ENCODE measurements at regions not wholly inside any gene's neighbourhood (a gene's known extent, or its start where the extent isn't known, plus 50 kb on each side); places are given as distances from the start of the nearest gene placed in this dataset.
"Not testable (repeated sequence)": the region's sequence is repeated elsewhere in the genome, so short reads cannot be mapped to it uniquely, and the experiment has no call there.

DNA sequence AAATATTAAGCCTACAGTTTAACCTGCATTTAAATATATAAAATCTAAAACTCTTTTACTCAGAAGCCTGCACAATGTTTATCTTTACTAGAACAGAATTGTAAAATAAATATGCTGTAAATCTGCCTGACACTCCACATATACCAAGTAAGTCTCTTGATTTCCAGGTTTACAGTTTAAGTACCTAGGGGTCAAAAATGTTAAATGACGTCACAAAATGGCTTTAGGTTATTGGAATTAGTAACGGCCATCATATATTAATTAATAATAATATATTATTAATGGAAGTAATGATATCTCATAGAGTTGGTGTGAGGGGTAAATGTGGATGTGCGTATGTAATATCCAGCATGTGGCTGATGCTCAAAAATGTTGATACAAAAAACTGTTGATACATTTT, 114.8 kb upstream of the ANO5 start:
- DNase-seq: no peak

DNA sequence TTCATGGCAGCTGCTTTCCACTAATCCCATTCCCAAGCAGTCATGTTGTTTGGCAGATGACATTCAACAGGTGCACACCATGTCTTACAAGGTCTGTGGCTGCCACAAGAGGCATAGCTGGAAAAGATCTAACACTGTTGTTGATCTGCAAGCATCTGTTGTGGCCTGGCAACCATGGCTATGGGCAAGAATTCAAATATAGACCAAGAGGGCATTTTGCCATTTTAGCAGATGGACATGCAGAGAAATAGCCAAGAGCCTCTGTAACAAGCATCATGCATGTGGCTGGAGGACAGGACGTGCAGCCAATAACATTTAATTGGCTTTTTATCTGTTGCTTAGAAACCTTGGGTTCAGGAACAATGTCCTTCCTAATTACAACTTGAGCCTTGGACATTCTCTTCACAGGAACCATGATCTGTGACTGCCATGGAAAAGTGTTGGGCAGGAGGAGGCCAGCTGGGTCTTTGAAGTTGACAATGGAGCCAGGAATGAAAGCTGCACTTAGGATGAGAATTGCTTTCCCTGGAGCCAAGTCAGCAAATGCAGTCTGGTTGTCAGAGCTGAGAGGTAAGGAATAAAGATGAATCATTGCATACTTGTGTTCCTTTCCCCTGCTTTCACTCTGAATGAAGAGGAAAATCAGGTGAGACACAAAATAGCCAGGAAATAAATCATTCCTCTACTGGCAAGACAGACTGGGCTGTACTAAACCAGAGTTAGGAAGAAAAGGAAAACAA, 113.6 kb upstream of the ANO5 start:
- DNase-seq: no peak

DNA sequence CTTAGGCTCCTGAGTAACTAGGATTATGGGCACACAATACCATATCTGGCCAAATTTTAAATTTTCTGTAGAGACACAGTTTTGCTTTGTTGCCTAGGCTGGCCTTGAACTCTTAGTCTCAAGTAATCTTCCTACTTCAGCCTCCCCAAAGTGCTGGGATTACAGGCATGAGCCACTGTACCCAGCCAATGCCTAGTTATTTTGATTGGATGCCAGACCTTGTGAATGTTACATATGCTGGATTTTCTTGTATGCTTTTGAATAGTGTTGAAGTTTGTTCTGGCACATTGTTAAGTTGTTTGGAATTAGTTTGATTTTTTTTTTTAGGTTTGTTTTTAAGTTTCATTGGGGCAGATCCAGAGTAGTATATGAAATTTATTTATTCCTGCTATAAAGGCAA, 110.7 kb upstream of the ANO5 start:
- DNase-seq: no peak

DNA sequence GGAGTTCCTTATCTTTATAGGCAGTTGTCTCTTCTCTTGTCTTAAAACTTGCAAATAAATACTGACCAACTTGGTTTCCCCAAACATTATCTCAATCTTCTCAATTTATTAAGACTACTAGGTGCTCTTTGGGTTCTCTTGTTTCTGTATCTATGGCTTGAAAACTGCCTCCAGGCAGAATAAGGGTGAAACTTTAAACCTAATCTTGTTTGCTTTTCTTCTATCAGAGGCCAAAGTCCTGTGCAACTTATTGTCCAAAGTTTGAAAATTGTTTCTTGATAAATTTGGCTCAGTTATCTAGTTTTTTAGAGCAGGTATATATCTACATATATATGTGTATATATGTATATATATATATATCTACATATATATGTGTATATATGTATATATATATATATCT, 110.1 kb upstream of the ANO5 start:
- no peak for DNase-seq

DNA sequence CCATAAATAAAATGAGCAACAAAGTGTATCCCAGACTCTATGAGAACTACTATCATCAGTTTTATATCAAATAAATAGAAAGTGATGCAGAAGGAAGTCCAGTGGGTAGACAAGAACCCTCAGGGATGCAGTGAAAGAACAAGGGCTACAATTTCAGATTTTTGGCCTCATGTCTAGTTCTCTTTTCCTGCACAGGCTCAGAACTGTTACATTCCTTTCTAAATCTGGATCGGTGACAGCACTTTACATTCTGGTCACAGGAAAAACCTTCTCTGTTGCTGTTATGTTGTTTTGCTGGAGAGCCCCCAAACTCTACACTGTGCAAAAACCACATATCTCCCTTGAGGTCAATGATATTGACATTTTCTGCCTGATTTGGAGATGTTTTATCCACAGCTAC, 108.8 kb upstream of the ANO5 start:
- DNase-seq: no peak

DNA sequence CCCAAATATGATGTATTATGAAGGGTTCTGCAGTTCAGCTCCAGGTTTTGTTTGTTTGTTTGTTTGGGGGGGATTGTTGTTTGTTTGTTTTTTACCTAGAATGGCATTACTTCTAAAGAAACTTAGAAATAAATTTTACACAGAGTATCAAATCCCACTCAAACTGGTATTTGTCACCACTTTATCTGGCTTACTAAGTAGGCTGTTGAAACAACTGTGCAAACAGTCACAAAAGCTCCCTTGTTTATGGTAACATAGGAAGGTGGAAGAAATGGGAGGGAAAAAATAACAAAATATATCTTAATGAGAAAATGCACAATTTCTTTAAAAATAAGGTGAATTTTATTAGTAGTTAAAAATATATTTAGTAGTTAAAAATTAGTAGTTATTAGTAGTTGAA, 108.3 kb upstream of the ANO5 start:
- no peak for DNase-seq

DNA sequence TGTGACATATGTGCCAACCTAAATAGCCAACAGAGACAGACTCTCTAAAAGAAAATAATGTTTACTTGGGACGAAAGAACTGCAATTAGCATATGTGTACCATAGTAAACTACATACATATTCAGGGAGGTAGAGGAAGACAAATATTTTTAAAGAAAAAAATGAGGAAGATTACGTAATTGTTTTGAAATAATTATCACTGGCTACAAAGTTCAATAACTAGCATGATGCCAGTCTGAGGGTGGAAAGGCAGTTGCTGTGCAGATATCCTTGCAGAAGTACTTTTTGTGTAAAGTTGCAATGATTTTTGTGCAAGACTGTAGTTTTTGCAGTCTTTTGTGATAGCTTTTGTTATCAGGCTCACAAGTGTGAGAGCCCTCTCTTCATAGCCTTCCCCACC, 103.3 kb upstream of the ANO5 start:
- no peak for DNase-seq

DNA sequence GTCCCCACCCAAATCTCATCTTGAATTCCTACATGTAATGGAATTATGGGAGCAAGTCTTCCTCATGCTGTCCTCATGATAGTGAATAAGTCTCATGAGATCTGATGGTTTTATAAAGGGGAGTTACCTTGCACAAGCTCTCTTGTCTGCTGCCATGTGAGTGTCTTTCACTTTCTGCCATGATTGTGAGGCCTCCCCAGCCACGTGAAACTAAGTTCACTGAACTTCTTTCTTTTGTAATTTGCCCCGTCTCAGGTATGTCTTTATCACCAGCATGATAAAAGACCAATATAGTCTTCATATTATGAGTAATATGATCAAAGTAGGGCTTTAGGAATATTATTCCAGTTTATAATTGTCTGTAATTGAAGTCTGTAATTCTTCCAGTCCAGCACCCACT, 86.3 kb upstream of the ANO5 start:
- no peak for DNase-seq

DNA sequence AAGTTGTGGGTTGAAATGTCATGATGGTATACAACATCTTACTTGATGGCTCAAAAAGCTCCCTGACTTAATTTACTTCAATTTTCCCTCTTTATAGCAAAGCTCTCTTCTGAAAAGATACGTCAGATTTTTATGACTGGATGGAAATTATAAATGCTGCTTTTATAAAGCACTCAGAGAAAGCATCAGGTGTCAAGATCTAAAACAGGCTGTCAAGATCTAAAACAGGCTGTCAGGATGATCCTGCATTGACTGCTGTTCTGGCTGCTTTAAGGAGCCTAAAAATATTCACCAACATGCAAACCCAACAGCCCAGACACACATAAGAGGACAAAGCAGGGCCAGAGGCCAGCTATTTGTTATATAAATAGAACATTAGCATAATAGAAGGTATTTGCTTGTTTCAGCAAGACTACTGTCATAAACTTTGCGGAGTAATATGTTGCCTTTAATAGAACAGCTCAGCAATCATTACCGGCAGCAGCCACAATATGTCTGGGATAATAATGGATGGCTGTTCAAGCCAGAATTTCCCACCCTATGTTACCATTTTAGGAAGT, 77.3 kb upstream of the ANO5 start:
- no peak for DNase-seq

DNA sequence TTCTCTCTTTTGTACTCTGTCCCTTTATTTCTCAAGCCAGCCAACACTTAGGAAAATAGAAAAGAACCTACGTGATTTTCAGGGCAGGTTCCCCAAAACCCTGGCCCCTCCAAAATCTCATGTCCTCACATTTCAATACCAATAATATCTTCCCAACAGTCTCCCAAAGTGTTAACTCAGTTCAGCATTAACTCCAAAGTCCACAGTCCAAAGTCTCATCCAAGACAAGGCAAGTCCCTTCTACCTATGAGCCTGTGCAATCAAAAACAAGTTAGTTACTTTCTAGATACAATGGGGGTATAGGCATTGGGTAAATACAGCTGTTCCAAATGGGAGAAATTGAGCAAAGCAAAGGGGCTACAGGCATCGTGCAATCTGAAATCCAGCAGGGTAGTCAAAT, 64.9 kb upstream of the ANO5 start:
- DNase-seq: not testable (repeated sequence)

DNA sequence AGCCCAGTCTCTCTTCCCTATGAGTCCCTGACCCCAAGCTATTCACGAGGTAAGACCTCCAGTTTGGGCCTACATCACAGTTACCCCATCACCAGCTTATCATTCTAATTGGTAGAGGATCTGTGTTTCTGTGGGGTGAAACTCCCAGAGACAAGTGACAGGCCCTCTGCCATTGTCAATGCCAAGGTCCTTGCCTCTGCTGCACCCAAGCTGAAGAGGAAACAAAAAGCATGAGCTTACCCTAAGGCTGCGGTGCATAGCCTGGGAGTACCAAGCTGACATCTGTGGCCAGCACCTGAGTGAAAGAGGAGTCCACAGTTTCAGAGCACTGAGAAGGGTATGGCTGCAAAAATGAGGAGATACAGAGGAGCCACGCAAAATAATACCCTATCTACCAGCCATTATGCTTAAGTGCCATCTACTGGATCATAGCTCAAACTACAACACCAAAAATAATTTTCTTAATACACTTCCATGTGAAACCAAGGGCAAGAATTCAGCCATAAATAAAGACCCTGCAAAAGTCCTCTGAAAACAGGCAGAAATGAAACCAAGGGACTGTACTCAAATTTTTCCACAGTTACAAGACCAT, 62.3 kb upstream of the ANO5 start:
- no peak for DNase-seq

DNA sequence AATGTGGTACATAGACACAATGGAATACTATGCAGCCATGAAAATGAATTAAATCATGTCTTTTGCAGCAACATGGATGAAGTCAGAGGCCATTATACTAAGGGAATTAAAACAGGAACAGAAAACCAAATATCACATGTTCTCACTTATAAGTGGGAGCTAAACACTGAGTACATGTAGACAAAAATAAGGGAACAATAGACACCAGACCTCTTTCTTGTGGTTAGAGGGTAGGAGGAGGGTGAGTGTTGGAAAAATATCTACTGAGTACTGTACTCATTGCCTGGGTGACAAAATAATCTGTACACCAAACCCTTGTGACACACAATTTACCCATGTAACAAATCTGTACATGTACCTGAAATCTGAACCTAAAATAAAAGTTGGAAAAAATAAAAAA, 59.1 kb upstream of the ANO5 start:
- DNase-seq: no peak

DNA sequence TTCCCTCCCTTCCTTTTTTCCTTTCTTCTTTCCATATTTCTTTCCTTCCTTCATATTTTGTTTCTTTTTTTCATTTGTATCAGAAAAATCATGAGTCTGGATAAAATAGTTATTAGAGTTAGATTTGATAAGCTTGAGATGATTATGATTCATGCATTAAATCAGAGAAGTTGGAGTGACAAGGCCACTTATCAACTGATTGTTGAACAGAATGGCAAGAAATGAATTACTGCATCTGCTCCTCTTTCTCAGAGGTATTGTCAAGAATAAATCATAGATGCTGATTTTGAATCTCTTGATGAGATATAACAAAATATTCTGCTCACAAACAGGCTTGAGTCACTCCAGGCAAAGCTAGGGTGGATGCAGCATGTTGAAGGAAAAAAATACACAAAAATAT, 54.6 kb upstream of the ANO5 start:
- DNase-seq: no peak

Measured in CD4-positive, alpha-beta T cell treated with Interferon gamma for 1 hour (primary cell).